GM12873 (cell line): ENCODE measurements at regions not wholly inside any gene's neighbourhood (a gene's known extent, or its start where the extent isn't known, plus 50 kb on each side); places are given as distances from the start of the nearest gene placed in this dataset.

Experiments used
- CTCF ChIP-seq: IDR thresholded peaks from 2 replicates; pipeline ENCODE4 v1.5.1; 2012; ENCODE audit warnings: low read depth, mild to moderate bottlenecking, moderate library complexity, low read length, control low read depth; ENCODE audit not compliant: insufficient read depth; ENCODE audit errors: missing control alignments

- no peak for TF ChIP-seq CTCF
Measured at GRCh38 chr21:25189497-25189896, 417.8 kb downstream of the MRPL39 start.

GRCh38 chr21:25188677-25189079 lies 418.6 kb downstream of the MRPL39 start:
- no peak for TF ChIP-seq CTCF

GRCh38 chr21:25186273-25186672 lies 421.0 kb downstream of the MRPL39 start:
- no peak for TF ChIP-seq CTCF

GRCh38 chr21:25183577-25183976 lies 423.7 kb downstream of the MRPL39 start:
- no peak for TF ChIP-seq CTCF

- TF ChIP-seq CTCF: no peak
Measured at GRCh38 chr21:25179116-25179515, 428.2 kb downstream of the MRPL39 start.

GRCh38 chr21:25176637-25177412 lies 430.5 kb downstream of the MRPL39 start:
- TF ChIP-seq CTCF: no peak

- TF ChIP-seq CTCF: no peak
Measured at GRCh38 chr21:25175938-25176337, 431.3 kb downstream of the MRPL39 start.
